ENCODE measurements at regions not wholly inside any gene's neighbourhood (a gene's known extent, or its start where the extent isn't known, plus 50 kb on each side); places are given as distances from the start of the nearest gene placed in this dataset.

- TF ChIP-seq CTCF (IDR thresholded peaks at IDR 0.05) (no peak), EP300 (IDR thresholded peaks at IDR 0.05) (no peak)
Observed at GRCh38 chr20:55696520-55696919, 308.8 kb downstream of the CBLN4 start.
